H9 (cell line): ENCODE measurements at regions not wholly inside any gene's neighbourhood (a gene's known extent, or its start where the extent isn't known, plus 50 kb on each side); places are given as distances from the start of the nearest gene placed in this dataset.

Source experiments
- DNase-seq: peaks from one replicate; pipeline ENCODE4 v3.0.0-alpha.2; 2017
- H2AFZ ChIP-seq: one replicate; pipeline ENCODE4 v1.6.1; 2013; ENCODE audit warnings: mild to moderate bottlenecking, low read length, control low read depth, moderate library complexity
- H2AK5ac ChIP-seq: 2 replicates; pipeline ENCODE4 v1.6.1; 2013; ENCODE audit warnings: low read length, control low read depth, mixed read lengths; ENCODE audit not compliant: insufficient read length
- H2BK120ac ChIP-seq: one replicate; pipeline ENCODE4 v1.6.1; 2013; ENCODE audit warnings: low read depth, mild to moderate bottlenecking, low read length, control low read depth, inconsistent platforms; ENCODE audit not compliant: poor library complexity, severe bottlenecking
- H2BK12ac ChIP-seq: 2 replicates; pipeline ENCODE4 v1.6.1; 2013; ENCODE audit warnings: low read length, control low read depth, mixed read lengths, low read depth; ENCODE audit not compliant: insufficient read length
- H2BK15ac ChIP-seq: 2 replicates; pipeline ENCODE4 v1.6.1; 2013; ENCODE audit warnings: low read depth, low read length, control low read depth
- H2BK20ac ChIP-seq: one replicate; pipeline ENCODE4 v1.6.1; 2013; ENCODE audit warnings: low read depth, mild to moderate bottlenecking, low read length, control low read depth, inconsistent platforms; ENCODE audit not compliant: poor library complexity, severe bottlenecking
- H2BK5ac ChIP-seq: 2 replicates; pipeline ENCODE4 v1.6.1; 2013; ENCODE audit warnings: low read length, control low read depth, mixed read lengths; ENCODE audit not compliant: insufficient read length
- H3K14ac ChIP-seq: 2 replicates; pipeline ENCODE4 v1.6.1; 2013; ENCODE audit warnings: low read length, control low read depth; ENCODE audit not compliant: insufficient read depth
- H3K18ac ChIP-seq: 2 replicates; pipeline ENCODE4 v1.6.1; 2013; ENCODE audit warnings: low read depth, mild to moderate bottlenecking, mixed read lengths, low read length, control low read depth; ENCODE audit not compliant: insufficient read length
- H3K23ac ChIP-seq: 2 replicates; pipeline ENCODE4 v1.6.1; 2013; ENCODE audit warnings: low read length, control low read depth, mixed read lengths, low read depth; ENCODE audit not compliant: insufficient read length
- H3K23me2 ChIP-seq: 2 replicates; pipeline ENCODE4 v1.6.1; 2013; ENCODE audit warnings: low read depth, mild to moderate bottlenecking, mixed read lengths, low read length, control low read depth; ENCODE audit not compliant: insufficient read length, poor library complexity, severe bottlenecking
- H3K27ac ChIP-seq: 2 replicates; pipeline ENCODE4 v1.5.1; 2013; ENCODE audit warnings: low read length, control low read depth, mixed read lengths, low read depth; ENCODE audit not compliant: insufficient read length
- H3K27me3 ChIP-seq: 2 replicates; pipeline ENCODE4 v1.6.1; 2013; ENCODE audit warnings: low read length, control low read depth, inconsistent platforms; ENCODE audit not compliant: insufficient read depth
- H3K4ac ChIP-seq: 2 replicates; pipeline ENCODE4 v1.6.1; 2013; ENCODE audit warnings: low read depth, mild to moderate bottlenecking, control low read depth, inconsistent platforms, low read length, moderate library complexity
- H3K4me1 ChIP-seq: 2 replicates; pipeline ENCODE4 v1.6.1; 2013; ENCODE audit warnings: low read length, control low read depth, inconsistent platforms; ENCODE audit not compliant: insufficient read depth
- H3K4me2 ChIP-seq: 2 replicates; pipeline ENCODE4 v1.6.1; 2013; ENCODE audit warnings: low read length, control low read depth, mixed read lengths; ENCODE audit not compliant: insufficient read length, insufficient read depth
- H3K56ac ChIP-seq: 2 replicates; pipeline ENCODE4 v1.6.1; 2013; ENCODE audit warnings: low read depth, mild to moderate bottlenecking, mixed read lengths, low read length, control low read depth; ENCODE audit not compliant: insufficient read length
- H3K79me1 ChIP-seq: 2 replicates; pipeline ENCODE4 v1.6.1; 2013; ENCODE audit warnings: low read depth, mild to moderate bottlenecking, moderate library complexity, low read length, control low read depth, inconsistent platforms; ENCODE audit not compliant: insufficient read depth, poor library complexity, severe bottlenecking
- H3K79me2 ChIP-seq: 2 replicates; pipeline ENCODE4 v1.6.1; 2013; ENCODE audit warnings: low read length, control low read depth, inconsistent platforms; ENCODE audit not compliant: insufficient read depth
- H3K9ac ChIP-seq: 2 replicates; pipeline ENCODE4 v1.6.1; 2013; ENCODE audit warnings: low read length, control low read depth, mixed read lengths; ENCODE audit not compliant: insufficient read length; ENCODE audit errors: extremely low read depth
- H3K9me3 ChIP-seq: one replicate; pipeline ENCODE4 v1.6.1; 2013; ENCODE audit warnings: low read depth, low read length, inconsistent platforms; ENCODE audit not compliant: control insufficient read depth
- H3T11ph ChIP-seq: one replicate; pipeline ENCODE4 v1.6.1; 2013; ENCODE audit warnings: mild to moderate bottlenecking, low read length, control low read depth, inconsistent platforms
- H4K20me1 ChIP-seq: one replicate; pipeline ENCODE4 v1.6.1; 2013; ENCODE audit not compliant: control insufficient read depth, insufficient read length, insufficient read depth
- H4K5ac ChIP-seq: 2 replicates; pipeline ENCODE4 v1.6.1; 2013; ENCODE audit warnings: low read depth, mild to moderate bottlenecking, mixed read lengths, low read length, control low read depth; ENCODE audit not compliant: insufficient read length
- H4K8ac ChIP-seq: replicated peaks from 2 replicates; pipeline ENCODE4 v1.6.1; 2013; ENCODE audit warnings: low read length, control low read depth, mixed read lengths, low read depth; ENCODE audit not compliant: insufficient read length
- H4K91ac ChIP-seq: 2 replicates; pipeline ENCODE4 v1.6.1; 2013; ENCODE audit warnings: low read depth, mild to moderate bottlenecking, moderate library complexity, mixed read lengths, low read length, control low read depth; ENCODE audit not compliant: insufficient read length
- H3K27ac Mint-ChIP-seq, 3 experiments: 2 replicates in 2 of 3; 3 replicates in 1 of 3; pipeline ENCODE4 v1.8.0; 2020 to 2021; ENCODE audit warnings: mixed read lengths in 3 of 3, mild to moderate bottlenecking in 1 of 3, moderate library complexity in 1 of 3
- H3K27me3 Mint-ChIP-seq: 2 replicates; pipeline ENCODE4 v1.8.0; 2021; ENCODE audit warnings: low read depth, mild to moderate bottlenecking, moderate library complexity, mixed read lengths
- H3K36me3 Mint-ChIP-seq, 3 experiments: 2 replicates in 2 of 3; 3 replicates in 1 of 3; pipeline ENCODE4 v1.8.0; 2020 to 2021; ENCODE audit warnings: low read depth in 3 of 3, mixed read lengths in 3 of 3; ENCODE audit not compliant: insufficient read depth in 1 of 3
- H3K4me1 Mint-ChIP-seq, 2 experiments: 2 replicates each; pipeline ENCODE4 v1.8.0; 2020; ENCODE audit warnings: mixed read lengths in 2 of 2
- H3K4me3 Mint-ChIP-seq, 2 experiments: 2 replicates in 1 of 2; 3 replicates in 1 of 2; pipeline ENCODE4 v1.8.0; 2020 to 2021; ENCODE audit warnings: mild to moderate bottlenecking in 2 of 2, mixed read lengths in 2 of 2, moderate library complexity in 1 of 2
- H3K9me3 Mint-ChIP-seq, 2 experiments: 2 replicates in 1 of 2; 3 replicates in 1 of 2; pipeline ENCODE4 v1.8.0; 2020; ENCODE audit warnings: mild to moderate bottlenecking in 2 of 2, mixed read lengths in 2 of 2, moderate library complexity in 1 of 2
- CTCF ChIP-seq: fragments of 200-600 bp; sonication (generic); conservative IDR thresholded peaks from 3 replicates; pipeline ENCODE4 v1.8.0; 2021; ENCODE audit warnings: antibody characterized with exemption, mild to moderate bottlenecking
- WGBS: extraction: QIAGEN DNeasy Blood & Tissue Kit; methylation state at CpG from one replicate; pipeline ENCODE4 v1.1.7; 2013; ENCODE audit warnings: missing lambda C conversion rate, low lambda C conversion rate, mixed read lengths; ENCODE audit not compliant: insufficient read length; ENCODE audit errors: extremely low coverage; 5-methylcytosine and 5-hydroxymethylcytosine counted together

DNA sequence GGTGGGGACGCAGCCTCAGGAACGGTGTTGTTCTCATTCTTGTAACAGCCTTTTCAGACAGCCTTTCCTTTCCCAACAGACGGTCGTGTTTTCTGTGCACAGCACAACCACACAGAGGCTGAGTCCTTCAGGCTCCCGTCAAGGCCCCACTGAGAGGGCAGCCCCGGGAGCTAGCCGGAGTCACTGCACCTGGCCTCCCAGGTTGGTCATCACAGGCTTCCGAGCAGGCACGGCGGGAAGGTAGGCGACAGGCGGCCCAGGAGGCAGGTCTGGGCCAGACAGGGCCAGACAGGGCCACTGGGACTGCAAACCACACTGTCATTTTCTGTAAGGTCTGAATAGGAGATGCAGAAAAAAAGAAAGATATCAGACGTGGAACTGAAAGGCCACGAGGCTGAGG is 570.8 kb downstream of the GALR1 start:
- H3K4me2 ChIP-seq = no peak overlapping the region
- Mint-ChIP-seq H3K9me3 (peaks cover 3 to 4% of the 10 kb centered on the region in 2 experiments; a peak in 4 of 5 replicates), H3K27me3 (no peaks in the 10 kb centered on the region; the same call in 1 of the 2 replicates), H3K36me3 (peaks cover 0 to 6% (median 4%) of the 10 kb centered on the region in 3 experiments; a peak in 5 of 7 replicates), H3K4me3 (no peak overlapping the region), H3K27ac (peak overlapping the region in 1 of 3 experiments; percentile 72; a peak in 1 of 7 replicates), H3K4me1 (peaks cover 2 to 3% of the 10 kb centered on the region in 2 experiments; a peak in 2 of 4 replicates)
- no peak overlapping the region for H3K9ac ChIP-seq
- no peak overlapping the region for H2BK12ac ChIP-seq
- no peaks in the 10 kb centered on the region for H3K79me2 ChIP-seq
- no peaks in the 10 kb centered on the region for H3K27me3 ChIP-seq
- H2BK20ac ChIP-seq = no peak overlapping the region
- no peak overlapping the region for H3K18ac ChIP-seq
- H3K27ac ChIP-seq = no peak overlapping the region
- H3T11ph ChIP-seq = no peak overlapping the region
- no peak overlapping the region for H2BK5ac ChIP-seq
- no peak overlapping the region for H2BK15ac ChIP-seq
- no peak overlapping the region for H4K91ac ChIP-seq
- H2AK5ac ChIP-seq = no peak overlapping the region
- no peaks in the 10 kb centered on the region for H4K20me1 ChIP-seq
- no peak overlapping the region for H2AFZ ChIP-seq
- H2BK120ac ChIP-seq = no peak overlapping the region
- TF ChIP-seq CTCF = no peak
- H3K9me3 ChIP-seq = no peaks in the 10 kb centered on the region
- H3K4ac ChIP-seq = no peak overlapping the region
- no peaks in the 10 kb centered on the region for H3K23me2 ChIP-seq
- H3K23ac ChIP-seq = no peak overlapping the region
- H3K4me1 ChIP-seq = no peaks in the 10 kb centered on the region
- no peak for DNase-seq
- H3K56ac ChIP-seq = no peak overlapping the region
- no CpG with 5 or more reads among the region's 14 CpGs for WGBS
- no peak overlapping the region for H4K8ac ChIP-seq
- H3K79me1 ChIP-seq = no peaks in the 10 kb centered on the region
- H3K14ac ChIP-seq = peak overlapping the region; percentile 20; the same call in 1 of the 2 replicates
- no peak overlapping the region for H4K5ac ChIP-seq
